Activated CD4-positive, alpha-beta T cell treated with anti-CD3 and anti-CD28 coated beads for 36 hours (primary cell): ENCODE measurements at regions not wholly inside any gene's neighbourhood (a gene's known extent, or its start where the extent isn't known, plus 50 kb on each side); places are given as distances from the start of the nearest gene placed in this dataset.

ENCODE experiments used
- ATAC-seq: fragments of 200-7000 bp; cut with Tn5 transposase; one replicate; pipeline ENCODE4 v1.10.0; 2021; ENCODE audit warnings: mild to moderate bottlenecking, moderate library complexity
- CTCF ChIA-PET: fragments of 350-600 bp; sonication (Branson Sonifier 250); formaldehyde crosslinking; loops from one replicate; lab custom pipeline; 2021; ENCODE audit warnings: antibody characterized with exemption; lab: Charles Lee
- POLR2A ChIA-PET: fragments of 350-600 bp; sonication (Branson Sonifier 250); formaldehyde crosslinking; loops from one replicate; lab custom pipeline; 2021; ENCODE audit warnings: antibody characterized with exemption, inconsistent platforms; lab: Charles Lee
- DNase-seq: peaks from one replicate; pipeline ENCODE4 v3.0.0-alpha.2; 2020
- H3K27ac Mint-ChIP-seq: one replicate; pipeline ENCODE4 v1.8.0; 2021; ENCODE audit warnings: mixed read lengths
- H3K27me3 Mint-ChIP-seq: one replicate; pipeline ENCODE4 v1.8.0; 2021; ENCODE audit warnings: mixed read lengths
- H3K36me3 Mint-ChIP-seq: one replicate; pipeline ENCODE4 v1.8.0; 2021; ENCODE audit warnings: low read depth, mixed read lengths
- H3K4me1 Mint-ChIP-seq: one replicate; pipeline ENCODE4 v1.8.0; 2021; ENCODE audit warnings: mixed read lengths
- H3K4me3 Mint-ChIP-seq: one replicate; pipeline ENCODE4 v1.8.0; 2021; ENCODE audit warnings: mild to moderate bottlenecking, moderate library complexity, mixed read lengths
- H3K9me3 Mint-ChIP-seq: one replicate; pipeline ENCODE4 v1.8.0; 2021; ENCODE audit warnings: low read depth, mixed read lengths
- intact Hi-C, 2 experiments: fragments of 100-400 bp; cut with DNase I in 1 of 2; cut with micrococcal nuclease in 1 of 2; formaldehyde crosslinking; loops; one replicate each; pipeline versions ENCODE4 v1.14.2 to v1.15.1; 2022 to 2024; cut with DNase I, micrococcal nuclease

DNA sequence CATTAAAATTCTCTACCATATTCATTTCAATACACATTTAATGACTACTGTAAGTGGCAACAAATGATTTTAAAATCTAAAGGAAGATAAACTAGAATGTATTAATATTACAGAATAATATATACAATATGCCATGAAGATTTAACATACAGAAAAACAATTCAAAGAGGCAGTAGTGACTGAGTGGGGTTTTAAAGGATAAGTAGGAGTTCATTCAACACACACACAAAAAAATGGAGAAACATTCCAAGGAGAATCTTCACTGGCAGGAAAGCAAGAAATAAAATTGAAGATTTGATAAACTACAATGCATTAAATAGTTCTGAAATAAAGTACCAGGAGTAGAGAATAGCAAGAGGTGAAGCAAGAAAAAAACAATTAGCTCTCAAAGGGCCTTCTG, 215.1 kb downstream of the IBTK start:
- no peak overlapping the region for H3K4me3 Mint-ChIP-seq
- CTCF ChIA-PET = no interaction called here
- H3K9me3 Mint-ChIP-seq = no peaks in the 10 kb centered on the region
- no peaks in the 10 kb centered on the region for H3K4me1 Mint-ChIP-seq
- ATAC-seq (no peak), DNase-seq (no peak)
- no peaks in the 10 kb centered on the region for H3K36me3 Mint-ChIP-seq
- H3K27ac Mint-ChIP-seq = no peak overlapping the region
- intact Hi-C loops = no loop called here
- H3K27me3 Mint-ChIP-seq = no peaks in the 10 kb centered on the region
- POLR2A ChIA-PET = interaction anchor here (0.6 kb wide), 1 partner anchor 781 kb away, joined by 3 read pairs; no protein-coding TSS in a partner anchor

- Mint-ChIP-seq H3K27ac (no peak overlapping the region), H3K4me1 (no peaks in the 10 kb centered on the region), H3K27me3 (peaks cover 2% of the 10 kb centered on the region), H3K36me3 (no peaks in the 10 kb centered on the region), H3K9me3 (no peaks in the 10 kb centered on the region), H3K4me3 (no peak overlapping the region)
- ChIA-PET CTCF (interaction anchor here (0.6 kb wide), 1 partner anchor 57 kb away, joined by 3 read pairs; no protein-coding TSS in a partner anchor), POLR2A (no interaction called here)
- intact Hi-C loops = no loop called here
- ATAC-seq = no peak
- no peak for DNase-seq
Measured at GRCh38 chr6:82030761-82031503, 216.6 kb downstream of the IBTK start.

- Mint-ChIP-seq H3K4me1 (no peaks in the 10 kb centered on the region), H3K27ac (no peak overlapping the region), H3K9me3 (no peaks in the 10 kb centered on the region), H3K4me3 (no peak overlapping the region), H3K27me3 (peaks cover 2% of the 10 kb centered on the region), H3K36me3 (no peaks in the 10 kb centered on the region)
- ChIA-PET POLR2A (no interaction called here), CTCF (interaction anchor here (0.6 kb wide), 1 partner anchor 56 kb away, joined by 3 read pairs; no protein-coding TSS in a partner anchor)
- ATAC-seq (no peak), DNase-seq (no peak)
- intact Hi-C loops = no loop called here
Measured at GRCh38 chr6:82030301-82030700, 217.2 kb downstream of the IBTK start.

DNA sequence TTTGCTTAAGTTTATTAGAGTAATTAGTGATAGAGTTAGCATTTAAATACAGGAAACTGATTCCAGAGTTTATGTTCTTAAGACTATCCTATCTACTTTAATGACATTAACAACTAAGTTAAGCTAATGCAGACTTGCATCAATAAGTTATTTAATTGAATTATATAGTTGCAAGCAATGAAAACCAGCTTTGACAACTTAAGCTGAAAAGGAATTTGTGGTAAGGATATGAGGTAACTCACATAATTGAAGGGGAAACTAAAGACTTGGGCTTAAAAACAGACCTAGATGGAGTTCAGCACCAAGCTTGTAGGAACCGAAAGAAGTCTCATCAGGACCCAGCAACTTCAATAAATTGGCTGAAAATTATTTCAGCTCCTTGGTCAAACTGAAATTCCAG, 222.3 kb downstream of the IBTK start:
- intact Hi-C loops = no loop called here
- POLR2A ChIA-PET = no interaction called here
- ATAC-seq (no peak), DNase-seq (no peak)
- no peaks in the 10 kb centered on the region for H3K36me3 Mint-ChIP-seq
- no peaks in the 10 kb centered on the region for H3K4me1 Mint-ChIP-seq
- CTCF ChIA-PET = no interaction called here
- no peaks in the 10 kb centered on the region for H3K9me3 Mint-ChIP-seq
- no peak overlapping the region for H3K27ac Mint-ChIP-seq
- H3K27me3 Mint-ChIP-seq = peaks cover 2% of the 10 kb centered on the region
- H3K4me3 Mint-ChIP-seq = no peak overlapping the region

- Mint-ChIP-seq H3K27me3 (peaks cover 2% of the 10 kb centered on the region), H3K4me1 (no peaks in the 10 kb centered on the region), H3K36me3 (no peaks in the 10 kb centered on the region), H3K9me3 (no peaks in the 10 kb centered on the region), H3K27ac (no peak overlapping the region), H3K4me3 (no peak overlapping the region)
- DNase-seq = no peak
- ChIA-PET POLR2A (no interaction called here), CTCF (no interaction called here)
- intact Hi-C loops = no loop called here
- no peak for ATAC-seq
Measured at GRCh38 chr6:82022614-82023129, 224.9 kb downstream of the IBTK start.

- Mint-ChIP-seq H3K27me3 (no peaks in the 10 kb centered on the region), H3K36me3 (no peaks in the 10 kb centered on the region), H3K9me3 (no peaks in the 10 kb centered on the region), H3K27ac (no peak overlapping the region), H3K4me1 (no peaks in the 10 kb centered on the region), H3K4me3 (no peak overlapping the region)
- no peak for ATAC-seq
- no peak for DNase-seq
- intact Hi-C loops = no loop called here
- POLR2A ChIA-PET = no interaction called here
- CTCF ChIA-PET = interaction anchor here (1.4 kb wide), 1 partner anchor 9 kb away, joined by 3 read pairs; no protein-coding TSS in a partner anchor
Measured at GRCh38 chr6:82017773-82018172, 229.8 kb downstream of the IBTK start.

DNA sequence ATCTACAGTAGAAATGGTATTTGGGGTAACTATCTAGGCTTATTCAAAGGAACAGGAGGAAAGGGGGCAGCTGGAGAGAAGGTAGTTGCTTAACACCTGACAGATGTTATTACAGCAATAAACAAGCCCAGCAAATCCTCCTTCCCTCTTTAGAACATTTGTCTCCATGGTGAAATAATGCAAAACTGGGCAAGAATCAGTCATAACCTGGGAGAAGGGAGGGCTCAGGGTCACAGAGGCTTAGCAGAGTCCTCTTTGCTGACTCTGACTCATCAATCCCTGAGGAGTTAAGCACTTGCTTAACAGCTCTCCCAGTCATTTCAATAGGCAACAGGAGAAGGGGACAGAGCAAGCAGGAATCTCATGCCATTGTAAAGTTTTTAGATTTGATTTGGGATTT, 230.3 kb downstream of the IBTK start:
- DNase-seq (no peak), ATAC-seq (no peak)
- Mint-ChIP-seq H3K27me3 (no peaks in the 10 kb centered on the region), H3K9me3 (no peaks in the 10 kb centered on the region), H3K4me3 (no peak overlapping the region), H3K27ac (no peak overlapping the region), H3K4me1 (no peaks in the 10 kb centered on the region), H3K36me3 (no peaks in the 10 kb centered on the region)
- ChIA-PET CTCF (interaction anchor here (1.4 kb wide), 1 partner anchor 10 kb away, joined by 3 read pairs; no protein-coding TSS in a partner anchor), POLR2A (no interaction called here)
- intact Hi-C loops = no loop called here

GRCh38 chr6:82015526-82015925, 232.0 kb downstream of the IBTK start:
- Mint-ChIP-seq H3K27me3 (no peaks in the 10 kb centered on the region), H3K4me1 (no peaks in the 10 kb centered on the region), H3K9me3 (no peaks in the 10 kb centered on the region), H3K36me3 (no peaks in the 10 kb centered on the region), H3K4me3 (no peak overlapping the region), H3K27ac (no peak overlapping the region)
- DNase-seq = no peak
- ChIA-PET CTCF (no interaction called here), POLR2A (no interaction called here)
- no peak for ATAC-seq
- intact Hi-C loops = no loop called here

DNA sequence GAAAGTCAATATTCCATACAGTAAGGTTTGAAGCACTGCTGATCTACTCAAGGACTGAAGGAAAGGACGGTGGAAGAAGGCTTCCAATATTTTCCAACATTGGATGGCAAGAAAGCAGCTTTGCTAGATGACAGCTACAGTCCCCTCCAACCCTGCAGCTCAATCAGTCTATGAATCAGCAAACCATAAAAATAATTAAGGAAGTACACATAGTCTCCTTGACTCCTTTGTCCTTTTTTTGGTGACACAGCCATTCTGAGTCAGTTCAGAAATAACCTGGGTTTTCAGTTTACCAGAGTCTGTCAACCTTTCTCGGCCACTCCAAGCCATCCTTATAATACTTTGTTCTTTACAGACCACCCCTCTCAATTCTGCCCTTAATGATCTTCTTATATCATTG, 232.5 kb downstream of the IBTK start:
- Mint-ChIP-seq H3K4me3 (no peak overlapping the region), H3K9me3 (no peaks in the 10 kb centered on the region), H3K27ac (no peak overlapping the region), H3K27me3 (no peaks in the 10 kb centered on the region), H3K4me1 (no peaks in the 10 kb centered on the region), H3K36me3 (no peaks in the 10 kb centered on the region)
- intact Hi-C loops = no loop called here
- DNase-seq (no peak), ATAC-seq (no peak)
- ChIA-PET CTCF (interaction anchor here (0.6 kb wide), 1 partner anchor 742 kb away, joined by 3 read pairs; no protein-coding TSS in a partner anchor), POLR2A (no interaction called here)

DNA sequence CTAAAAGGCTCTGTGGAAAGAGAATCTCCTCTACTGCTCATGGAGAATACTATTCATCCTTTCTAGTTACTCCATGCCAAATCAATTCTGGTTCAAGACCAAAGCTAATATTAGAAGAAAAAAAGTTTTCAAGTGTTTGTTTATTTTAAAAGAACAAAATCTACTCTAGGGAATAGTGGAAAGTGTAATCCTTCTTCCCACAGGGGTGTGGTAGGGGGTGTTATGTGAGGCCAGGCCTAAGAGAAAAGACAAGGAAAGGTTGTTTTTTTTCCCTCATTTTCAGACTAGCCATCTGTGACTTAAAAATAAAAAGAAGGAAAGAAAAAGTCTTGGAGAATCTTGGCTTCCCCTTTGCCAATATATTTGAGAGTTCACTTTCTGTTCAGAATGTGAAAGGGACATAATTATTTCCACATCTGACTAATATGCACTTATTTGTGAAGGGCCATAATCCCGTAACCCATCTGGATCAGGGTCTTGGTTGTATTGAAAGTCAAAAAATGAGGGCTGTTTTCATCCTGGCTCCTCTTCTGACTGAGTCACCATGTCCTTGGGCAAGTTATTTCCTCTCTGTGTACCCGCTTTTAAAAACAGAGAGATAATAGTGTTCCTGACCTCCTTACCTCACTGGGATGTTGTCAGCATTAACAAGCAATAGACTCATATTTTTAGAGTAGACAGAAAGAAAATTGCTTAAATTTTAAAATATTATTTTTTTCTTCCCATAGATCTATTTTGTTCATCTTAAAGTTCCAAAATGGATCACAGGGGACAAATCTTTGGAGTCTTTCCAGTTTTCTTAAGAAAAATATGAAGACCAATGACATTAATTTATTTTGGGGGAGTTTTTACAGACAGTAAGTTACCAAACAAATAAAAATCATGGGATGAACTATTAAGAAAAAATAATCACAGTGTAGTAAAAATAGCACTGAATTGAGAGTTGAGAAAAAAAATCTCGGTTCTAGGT, 233.7 kb downstream of the IBTK start:
- H3K4me1 Mint-ChIP-seq = no peaks in the 10 kb centered on the region
- ChIA-PET POLR2A (no interaction called here), CTCF (no interaction called here)
- no peak overlapping the region for H3K4me3 Mint-ChIP-seq
- H3K27me3 Mint-ChIP-seq = no peaks in the 10 kb centered on the region
- no peak overlapping the region for H3K27ac Mint-ChIP-seq
- H3K36me3 Mint-ChIP-seq = no peaks in the 10 kb centered on the region
- H3K9me3 Mint-ChIP-seq = peaks cover 4% of the 10 kb centered on the region
- intact Hi-C loops = no loop called here
- ATAC-seq (no peak), DNase-seq (no peak)

DNA sequence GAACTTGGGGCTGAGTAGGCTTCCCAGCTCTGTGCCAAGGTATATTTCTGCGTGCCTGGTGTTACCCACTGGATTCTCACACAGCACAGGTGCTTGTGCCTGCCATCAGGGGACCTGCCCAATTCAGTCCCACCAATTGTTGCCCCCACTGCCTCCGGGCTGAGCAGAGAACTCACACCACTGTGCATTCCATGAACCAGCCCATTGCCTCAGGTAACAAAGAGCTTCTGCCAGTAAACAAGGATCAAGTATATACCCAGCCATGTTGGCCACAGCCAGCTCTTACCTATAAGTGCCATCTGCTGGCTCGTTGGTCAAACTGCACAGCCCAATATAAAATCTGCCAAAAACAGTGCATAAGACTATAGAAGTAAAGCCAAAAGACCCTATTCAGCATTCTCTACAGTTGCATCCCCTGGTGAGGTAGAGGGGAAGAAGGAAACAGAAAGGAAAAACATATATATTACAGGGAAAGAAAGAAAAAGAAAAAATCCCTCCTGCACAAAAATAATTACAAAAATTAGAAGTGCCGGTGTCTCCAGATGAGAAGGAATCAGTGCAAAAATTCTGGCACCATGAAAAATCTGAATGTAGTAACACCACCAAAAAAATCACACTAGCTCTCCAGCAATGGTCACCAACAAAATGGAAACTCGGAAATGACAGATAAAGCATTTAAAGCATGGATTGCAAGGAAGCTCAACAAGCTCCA, 241.4 kb downstream of the IBTK start:
- ChIA-PET CTCF (no interaction called here), POLR2A (no interaction called here)
- Mint-ChIP-seq H3K27ac (no peak overlapping the region), H3K27me3 (no peaks in the 10 kb centered on the region), H3K4me3 (no peak overlapping the region), H3K9me3 (peaks cover 4% of the 10 kb centered on the region), H3K4me1 (no peaks in the 10 kb centered on the region), H3K36me3 (no peaks in the 10 kb centered on the region)
- DNase-seq (peak; percentile 16), ATAC-seq (no peak)
- intact Hi-C loops = no loop called here
